NCI-H510A treated with DMSO at 0.1 percent for 48 hours (cell line): ENCODE measurements at regions not wholly inside any gene's neighbourhood (a gene's known extent, or its start where the extent isn't known, plus 50 kb on each side); places are given as distances from the start of the nearest gene placed in this dataset.
"Not testable (repeated sequence)": the region's sequence is repeated elsewhere in the genome, so short reads cannot be mapped to it uniquely, and the experiment has no call there.

Experiments used
- DNase-seq: peaks from one replicate; lab custom pipeline; 2025; lab: John Stamatoyannopoulos, UW

GRCh38 chr6:67068781-67069180 is 1361.8 kb upstream of the EYS start:
- no peak for DNase-seq

- DNase-seq: no peak
These were observed 1357.3 kb upstream of the EYS start for GRCh38 chr6:67064323-67064722.

DNA sequence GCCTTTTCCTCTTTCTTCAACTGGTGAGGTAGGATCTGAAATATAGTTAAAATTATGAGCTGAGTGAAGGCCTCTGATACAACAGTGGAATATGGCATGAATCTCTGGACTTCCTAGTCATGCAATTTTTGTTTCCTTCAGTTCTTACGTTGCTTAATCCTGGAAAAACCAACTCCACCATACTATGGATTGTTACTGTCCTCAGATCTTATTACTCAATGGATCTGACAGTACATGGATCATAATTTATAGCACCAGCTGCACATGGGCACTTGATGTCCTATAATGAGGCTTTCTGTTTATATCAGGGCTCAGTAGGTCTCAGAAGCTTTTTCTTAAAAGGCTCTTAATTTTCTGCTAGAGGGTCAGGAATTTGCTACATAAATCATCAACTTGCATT is 1341.0 kb upstream of the EYS start:
- peak; percentile 20 for DNase-seq

DNA sequence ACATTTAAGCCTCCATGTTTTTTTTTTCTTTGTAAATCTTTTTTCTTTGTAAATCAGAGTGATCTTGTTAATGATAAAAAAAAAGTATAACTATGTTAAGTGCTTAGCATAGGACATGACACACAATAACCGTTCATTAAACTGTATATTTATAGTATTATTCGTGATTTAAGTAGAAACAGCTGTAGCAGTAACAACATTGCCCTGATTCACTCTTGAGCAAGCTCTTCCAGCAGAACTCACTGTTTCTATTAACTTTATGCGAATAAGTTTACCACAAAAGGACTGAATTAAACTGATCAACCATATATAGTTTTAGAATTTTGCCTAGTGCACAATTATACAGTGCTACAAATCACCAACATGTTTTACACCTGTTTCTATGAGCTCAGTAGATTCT is 1338.0 kb upstream of the EYS start:
- no peak for DNase-seq

GRCh38 chr6:67031451-67031850 is 1324.4 kb upstream of the EYS start:
- no peak for DNase-seq

DNA sequence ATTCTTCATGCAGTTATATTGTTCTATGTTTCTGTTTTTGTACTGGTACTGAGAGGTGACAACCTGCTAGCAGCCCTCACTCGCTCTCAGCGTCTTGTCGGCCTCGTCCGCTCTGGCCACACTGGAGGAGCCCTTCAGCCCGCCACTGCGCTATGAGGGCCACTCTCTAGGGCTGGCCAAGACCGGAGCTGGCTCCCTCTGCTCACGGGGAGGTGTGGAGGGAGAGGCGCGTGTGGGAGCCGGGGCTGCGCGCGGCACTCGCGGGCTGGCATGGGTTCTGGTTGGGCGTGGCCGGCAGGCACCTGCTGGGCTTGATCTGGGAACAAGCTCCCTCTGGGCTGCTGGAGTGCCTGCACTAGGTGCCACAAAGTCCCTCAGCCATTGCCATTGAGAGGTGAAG is 1323.8 kb upstream of the EYS start:
- no peak for DNase-seq

GRCh38 chr6:67016921-67017460 is 1310.0 kb upstream of the EYS start:
- DNase-seq: no peak

DNA sequence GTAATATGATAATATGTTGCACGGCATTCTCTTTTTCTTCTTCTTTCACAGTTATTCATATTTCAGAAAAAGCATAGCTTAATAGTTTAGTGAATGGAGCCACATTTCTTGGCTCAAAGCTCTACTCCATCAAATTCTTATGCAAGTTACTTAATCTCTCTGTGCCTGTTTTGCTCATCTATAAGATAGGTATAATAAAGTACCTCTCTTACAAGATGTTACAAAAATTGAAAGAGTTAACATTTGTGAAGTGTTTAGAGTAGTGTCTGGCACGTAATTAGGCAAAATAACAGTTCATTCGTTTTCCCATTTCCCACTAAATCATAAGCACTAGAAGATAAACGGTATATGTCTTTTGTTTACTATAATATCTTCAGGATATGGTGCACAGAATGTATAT is 1304.4 kb upstream of the EYS start:
- DNase-seq: no peak

DNA sequence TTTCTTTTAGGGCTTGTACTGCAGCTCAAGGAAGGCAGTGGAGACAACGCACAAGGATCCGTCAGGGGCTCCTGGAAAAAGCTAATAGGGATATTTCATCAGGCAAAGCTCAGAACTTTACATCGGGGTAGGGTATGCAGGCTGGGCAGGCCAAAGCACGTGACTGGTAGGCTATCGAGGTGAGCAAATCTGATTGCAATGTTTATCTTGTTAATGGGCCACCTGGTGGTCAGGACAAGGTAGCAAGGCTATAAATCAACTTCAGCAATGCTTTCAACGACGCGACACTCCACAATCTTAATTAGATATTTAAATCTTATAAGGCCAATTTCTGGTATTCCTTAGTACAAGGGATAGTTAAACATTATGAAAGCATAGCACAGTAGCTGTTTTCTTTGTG is 1302.8 kb upstream of the EYS start:
- no peak for DNase-seq

- DNase-seq: no peak
These were observed 1296.8 kb upstream of the EYS start for GRCh38 chr6:67003844-67004243.

DNA sequence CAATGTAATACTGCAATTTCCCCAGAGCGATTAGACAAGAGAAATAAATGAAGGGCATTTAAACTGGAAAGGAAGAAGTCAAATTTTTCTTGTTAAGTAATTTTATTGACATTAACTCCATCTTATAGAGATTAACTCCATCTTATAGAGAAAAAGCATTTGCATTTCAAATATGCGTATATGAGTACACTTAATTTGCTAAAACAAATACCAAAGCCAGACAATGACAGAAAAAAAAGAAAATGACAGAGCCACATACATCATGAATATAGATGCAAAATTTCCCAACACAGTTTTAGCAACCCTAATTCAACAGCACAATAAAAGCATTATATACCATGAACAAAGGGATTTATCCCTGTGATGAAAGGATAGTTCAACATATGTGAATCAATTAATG is 1293.1 kb upstream of the EYS start:
- no peak for DNase-seq

DNA sequence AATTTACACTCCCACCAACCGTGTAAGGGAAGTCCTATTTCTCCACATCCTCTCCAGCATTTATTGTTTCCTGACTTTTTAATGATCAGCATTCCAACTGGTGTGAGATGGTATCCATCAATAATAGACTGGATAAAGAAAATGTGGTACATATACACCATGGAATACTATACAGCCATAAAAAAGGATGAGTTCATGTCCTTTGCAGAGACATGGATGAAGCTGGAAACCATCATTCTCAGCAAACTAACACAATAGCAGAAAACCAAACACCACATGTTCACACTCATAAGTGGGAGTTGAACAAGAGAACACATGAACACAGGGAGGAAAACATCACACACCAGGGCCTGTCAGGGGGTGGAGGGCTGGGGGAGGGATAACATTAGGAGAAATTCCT is 1290.6 kb upstream of the EYS start:
- DNase-seq: not testable (repeated sequence)

GRCh38 chr6:66995669-66996068 is 1288.6 kb upstream of the EYS start:
- no peak for DNase-seq

- not testable (repeated sequence) for DNase-seq
These were observed 1286.7 kb upstream of the EYS start for GRCh38 chr6:66993708-66994107.

DNA sequence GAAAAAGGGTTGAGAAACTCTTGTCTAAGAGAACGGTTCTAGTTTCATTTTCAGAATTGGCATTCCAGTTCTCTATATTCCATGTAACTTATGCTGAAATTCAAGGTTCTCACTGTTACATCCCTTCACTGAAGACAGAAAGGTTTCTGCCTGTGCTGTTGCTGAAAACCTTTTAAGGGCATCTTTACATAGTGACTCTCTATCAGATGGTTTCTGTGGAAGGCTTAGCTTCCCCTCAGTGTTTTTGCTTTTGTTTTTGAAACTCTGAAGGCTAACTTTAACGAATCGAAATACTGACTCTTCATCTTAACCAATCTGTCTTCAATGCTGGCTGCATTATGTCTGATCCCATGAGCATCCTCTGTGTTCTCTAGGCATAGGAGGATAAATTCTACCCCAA is 1286.2 kb upstream of the EYS start:
- DNase-seq: no peak

DNA sequence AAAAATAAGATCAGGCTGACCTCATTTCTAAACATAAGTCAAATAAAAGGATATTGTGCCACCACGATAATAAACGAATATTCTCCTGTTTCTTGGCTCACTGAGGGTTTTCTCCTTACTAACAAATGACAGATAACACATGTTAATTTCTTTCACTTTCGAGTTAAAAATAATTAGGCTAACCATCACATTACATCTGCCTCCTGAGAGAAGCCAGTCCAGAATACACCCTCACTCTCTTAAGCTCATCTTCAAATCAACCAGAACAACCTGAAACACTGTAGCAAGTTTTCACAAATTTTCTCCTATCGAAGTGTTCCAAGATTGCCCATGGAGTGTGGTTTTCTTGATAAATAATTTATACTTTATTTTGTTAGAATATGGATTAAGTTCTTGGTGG is 1285.6 kb upstream of the EYS start:
- no peak for DNase-seq

GRCh38 chr6:66986940-66987339 is 1279.9 kb upstream of the EYS start:
- DNase-seq: no peak

DNA sequence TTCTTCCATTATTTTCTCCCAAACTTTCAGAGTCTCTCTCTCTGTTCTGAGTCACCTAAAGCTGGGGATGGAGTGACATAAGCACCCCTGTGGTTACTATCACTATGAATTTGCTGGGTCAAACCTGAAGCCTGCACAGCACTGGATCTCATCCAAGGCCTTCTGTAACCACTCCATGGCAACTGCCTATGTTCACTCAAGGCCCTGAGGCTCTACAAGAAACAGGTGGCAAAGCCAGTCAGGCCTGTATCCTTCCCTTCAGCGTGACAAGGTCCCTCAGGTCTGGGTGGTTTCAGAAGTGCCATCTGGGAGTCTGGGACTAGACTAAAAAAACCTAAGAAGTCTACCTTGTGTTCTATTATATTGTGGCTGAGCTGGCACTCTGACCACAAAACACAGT is 1278.8 kb upstream of the EYS start:
- DNase-seq: no peak

DNA sequence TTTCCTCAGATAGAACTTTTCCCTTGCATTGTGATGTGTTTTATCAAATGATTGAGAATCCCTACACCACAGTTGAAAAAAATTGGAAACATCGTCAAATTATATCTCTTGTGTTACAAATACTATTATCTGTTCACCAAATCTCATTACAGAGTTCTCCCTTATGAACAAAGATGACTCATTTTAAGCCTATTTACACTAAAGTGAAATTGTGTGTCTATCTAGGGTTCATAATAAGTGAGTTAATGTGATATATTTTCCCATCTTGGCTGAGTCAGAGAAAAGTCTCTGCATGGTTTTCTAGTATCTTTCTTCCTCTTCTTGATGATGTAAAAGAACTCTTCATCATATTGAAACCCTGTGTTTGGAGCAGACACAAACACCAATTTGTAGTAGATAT is 1263.3 kb upstream of the EYS start:
- no peak for DNase-seq

GRCh38 chr6:66965227-66965626 is 1258.2 kb upstream of the EYS start:
- no peak for DNase-seq

- DNase-seq: no peak
These were observed 1257.2 kb upstream of the EYS start for GRCh38 chr6:66964216-66964615.

DNA sequence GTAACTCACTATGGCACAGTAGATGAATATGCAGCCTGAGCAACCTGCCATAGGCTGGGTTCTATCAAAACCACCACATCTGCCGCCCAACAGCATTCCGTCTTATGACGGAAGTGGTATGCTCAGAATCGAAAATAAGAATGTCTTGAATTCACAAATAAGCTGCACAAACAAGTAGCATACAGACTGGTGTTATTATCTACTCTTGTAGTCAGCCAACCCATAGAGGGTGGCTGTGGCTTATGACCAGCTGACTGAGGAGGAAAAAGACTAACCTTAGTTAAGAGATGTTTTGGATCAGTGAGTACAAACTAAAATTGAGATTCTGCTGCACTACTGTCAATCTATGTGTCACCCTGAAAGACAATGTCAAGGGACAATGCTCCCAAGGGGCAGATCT is 1255.1 kb upstream of the EYS start:
- DNase-seq: no peak

DNA sequence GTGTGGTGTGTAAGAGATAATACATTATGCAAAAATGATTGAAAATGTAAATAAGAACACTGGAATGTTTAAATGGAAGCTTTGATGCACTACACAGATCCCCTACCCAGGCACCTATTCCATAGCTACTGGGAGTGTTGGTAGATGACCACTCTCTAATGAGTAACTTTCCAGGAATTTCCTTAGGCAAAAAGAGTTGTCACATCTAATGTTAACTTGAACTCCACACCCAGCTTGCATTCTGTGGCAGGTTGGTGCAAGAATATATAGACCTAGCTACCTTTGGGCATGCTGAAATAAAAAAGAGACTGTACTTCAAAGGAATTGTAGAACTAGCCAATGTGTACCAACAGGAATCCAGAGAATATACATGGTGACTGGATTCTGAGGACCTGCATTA is 1254.2 kb upstream of the EYS start:
- DNase-seq: no peak

- DNase-seq: no peak
These were observed 1242.2 kb upstream of the EYS start for GRCh38 chr6:66949191-66949661.

- no peak for DNase-seq
These were observed 1241.1 kb upstream of the EYS start for GRCh38 chr6:66948106-66948505.
